GM12864 (cell line): ENCODE measurements at regions not wholly inside any gene's neighbourhood (a gene's known extent, or its start where the extent isn't known, plus 50 kb on each side); places are given as distances from the start of the nearest gene placed in this dataset.

Source experiments
- DNase-seq: peaks from one replicate; pipeline ENCODE4 v3.0.0-alpha.2; 2011; ENCODE audit warnings: low read depth
- H3K4me3 ChIP-seq: 2 replicates; pipeline ENCODE4 v1.5.1; 2011; ENCODE audit warnings: mild to moderate bottlenecking, low read depth, low read length, control low read depth
- TF ChIP-seq, protein P1 (sequence below): IDR thresholded peaks from 2 replicates; pipeline ENCODE4 v1.5.1; 2011; ENCODE audit warnings: low read depth, mild to moderate bottlenecking, moderate library complexity, low read length, control low read depth, inconsistent platforms; ENCODE audit errors: missing control alignments

DNA sequence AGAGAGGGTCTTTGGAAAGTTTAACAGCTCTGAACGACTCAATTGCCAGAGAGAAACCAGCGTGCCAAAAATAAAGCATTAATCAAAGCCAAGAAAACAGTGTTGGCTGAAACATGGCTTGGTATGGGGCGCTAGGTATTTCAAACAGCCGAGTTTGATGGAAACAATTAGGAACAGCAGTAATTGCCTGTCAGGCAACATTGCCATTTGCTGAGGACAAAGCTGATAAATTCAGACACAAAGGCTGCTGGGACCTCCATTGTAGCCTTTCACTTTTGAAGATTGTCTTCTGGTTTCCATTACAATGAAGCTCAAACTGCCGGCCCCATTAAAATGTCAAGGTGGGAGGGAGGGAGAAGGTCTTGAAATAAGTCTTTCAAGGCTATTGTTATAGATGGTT lies 125.4 kb upstream of the SPDL1 start:
- DNase-seq, result no peak
- H3K4me3 ChIP-seq, result no peak overlapping the region
- TF ChIP-seq, protein P1, sequence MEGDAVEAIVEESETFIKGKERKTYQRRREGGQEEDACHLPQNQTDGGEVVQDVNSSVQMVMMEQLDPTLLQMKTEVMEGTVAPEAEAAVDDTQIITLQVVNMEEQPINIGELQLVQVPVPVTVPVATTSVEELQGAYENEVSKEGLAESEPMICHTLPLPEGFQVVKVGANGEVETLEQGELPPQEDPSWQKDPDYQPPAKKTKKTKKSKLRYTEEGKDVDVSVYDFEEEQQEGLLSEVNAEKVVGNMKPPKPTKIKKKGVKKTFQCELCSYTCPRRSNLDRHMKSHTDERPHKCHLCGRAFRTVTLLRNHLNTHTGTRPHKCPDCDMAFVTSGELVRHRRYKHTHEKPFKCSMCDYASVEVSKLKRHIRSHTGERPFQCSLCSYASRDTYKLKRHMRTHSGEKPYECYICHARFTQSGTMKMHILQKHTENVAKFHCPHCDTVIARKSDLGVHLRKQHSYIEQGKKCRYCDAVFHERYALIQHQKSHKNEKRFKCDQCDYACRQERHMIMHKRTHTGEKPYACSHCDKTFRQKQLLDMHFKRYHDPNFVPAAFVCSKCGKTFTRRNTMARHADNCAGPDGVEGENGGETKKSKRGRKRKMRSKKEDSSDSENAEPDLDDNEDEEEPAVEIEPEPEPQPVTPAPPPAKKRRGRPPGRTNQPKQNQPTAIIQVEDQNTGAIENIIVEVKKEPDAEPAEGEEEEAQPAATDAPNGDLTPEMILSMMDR, result no peak

DNA sequence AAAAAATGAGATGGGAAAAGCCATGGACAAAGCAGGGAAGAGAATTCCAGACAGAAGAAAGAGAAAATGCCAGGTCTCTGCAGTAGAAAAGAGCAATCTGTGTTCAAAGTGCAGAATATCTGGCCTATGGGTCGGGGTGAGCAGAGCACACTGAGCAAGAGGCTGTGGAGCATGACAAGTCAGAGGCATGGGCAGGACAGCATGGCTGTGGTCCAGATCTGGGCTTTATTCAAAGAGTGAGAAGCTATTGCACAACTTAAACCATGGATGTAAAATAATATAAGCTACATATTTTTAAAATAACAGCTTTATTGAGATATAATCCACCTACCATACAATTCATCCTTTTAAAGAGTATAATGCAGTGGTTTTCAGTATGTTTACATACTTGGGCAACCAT lies 133.1 kb upstream of the SPDL1 start:
- TF ChIP-seq, protein P1, result no peak
- no peak overlapping the region for H3K4me3 ChIP-seq

DNA sequence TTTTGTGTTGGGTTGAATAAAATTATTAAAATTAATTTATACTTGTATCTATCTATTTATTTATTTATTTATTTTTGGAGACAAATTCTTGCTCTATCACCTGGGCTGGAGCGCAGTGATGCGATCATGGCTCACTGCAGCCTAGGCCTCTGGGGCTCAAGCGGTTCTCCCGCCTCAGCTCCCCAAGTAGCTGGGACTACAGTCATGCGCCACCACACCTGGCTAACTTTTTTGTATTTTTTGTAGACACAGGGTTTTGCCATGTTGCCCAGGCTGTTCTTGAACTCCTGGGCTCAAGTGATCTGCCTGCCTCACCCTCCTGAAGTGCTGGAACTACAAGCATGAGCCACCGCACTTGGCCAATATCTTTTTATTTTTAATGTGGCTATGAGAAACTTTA lies 134.7 kb upstream of the SPDL1 start:
- no peak for DNase-seq
- TF ChIP-seq, protein P1, result no peak

More for the DNA sequence above, 133.1 kb upstream of the SPDL1 start:
- DNase-seq, result no peak

DNA sequence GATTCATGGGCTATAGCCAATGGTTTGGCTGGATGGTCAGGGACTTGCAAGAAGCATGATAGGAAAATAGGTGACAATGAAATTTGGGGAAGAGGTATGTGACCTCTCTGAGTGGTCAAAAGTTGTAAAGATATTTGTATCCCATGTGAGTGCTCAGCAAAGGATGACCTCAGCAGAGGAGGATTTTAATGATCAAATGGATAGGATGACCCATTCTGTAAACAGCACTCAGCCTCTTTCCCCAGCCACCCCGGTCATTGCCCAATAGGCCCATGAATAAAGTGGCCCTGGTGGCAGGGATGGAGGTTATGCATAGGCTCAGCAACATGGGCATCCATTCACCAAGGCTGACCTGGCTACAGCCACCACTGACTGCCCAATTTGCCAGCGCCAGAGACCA lies 138.4 kb upstream of the SPDL1 start:
- no peak overlapping the region for H3K4me3 ChIP-seq
- TF ChIP-seq, protein P1, result no peak
- no peak for DNase-seq

More for the DNA sequence above, 134.7 kb upstream of the SPDL1 start:
- H3K4me3 ChIP-seq, result no peak overlapping the region

DNA sequence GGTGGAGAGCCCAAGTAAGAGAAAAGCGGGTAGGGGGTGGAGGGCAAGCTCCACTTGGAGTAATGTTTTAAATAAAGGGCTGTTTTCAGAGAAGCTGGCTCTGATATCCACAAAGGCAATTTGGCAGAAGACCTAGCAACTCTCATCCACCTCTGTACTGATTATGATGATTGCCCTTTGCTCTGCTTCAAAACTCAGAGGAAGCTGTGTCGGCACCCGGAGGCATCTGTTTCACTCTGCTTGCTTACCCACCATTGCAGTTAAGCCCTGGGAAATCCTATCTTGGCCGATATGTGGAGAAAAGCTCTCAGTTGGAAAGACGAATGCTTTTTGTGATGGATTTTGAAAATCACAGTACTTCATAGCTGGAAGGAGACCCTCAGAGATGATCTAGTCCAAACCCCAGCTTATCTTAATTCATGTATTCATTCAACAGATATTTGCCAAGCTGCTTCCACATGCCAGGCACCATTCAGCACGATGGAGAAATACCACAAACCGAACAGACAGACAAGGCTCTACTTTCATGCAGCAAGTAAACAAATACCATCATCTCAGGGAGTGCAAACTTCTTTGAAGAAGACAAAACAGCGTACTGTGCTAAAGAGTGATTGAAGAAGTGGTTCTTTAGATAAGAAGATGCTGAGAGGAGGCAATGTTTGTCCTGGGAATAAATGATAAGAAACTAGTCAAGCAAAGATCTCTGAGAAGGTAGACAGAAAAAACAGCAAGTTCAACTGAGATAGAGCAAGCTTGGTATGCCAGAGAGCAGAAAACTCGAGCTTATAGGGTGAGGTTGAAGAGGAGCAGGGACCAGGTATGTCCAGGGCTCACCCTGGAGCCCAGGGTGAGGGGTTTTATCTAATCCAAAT lies 140.4 kb upstream of the SPDL1 start:
- DNase-seq, result no peak
- H3K4me3 ChIP-seq, result no peak overlapping the region
- TF ChIP-seq, protein P1, result no peak

DNA sequence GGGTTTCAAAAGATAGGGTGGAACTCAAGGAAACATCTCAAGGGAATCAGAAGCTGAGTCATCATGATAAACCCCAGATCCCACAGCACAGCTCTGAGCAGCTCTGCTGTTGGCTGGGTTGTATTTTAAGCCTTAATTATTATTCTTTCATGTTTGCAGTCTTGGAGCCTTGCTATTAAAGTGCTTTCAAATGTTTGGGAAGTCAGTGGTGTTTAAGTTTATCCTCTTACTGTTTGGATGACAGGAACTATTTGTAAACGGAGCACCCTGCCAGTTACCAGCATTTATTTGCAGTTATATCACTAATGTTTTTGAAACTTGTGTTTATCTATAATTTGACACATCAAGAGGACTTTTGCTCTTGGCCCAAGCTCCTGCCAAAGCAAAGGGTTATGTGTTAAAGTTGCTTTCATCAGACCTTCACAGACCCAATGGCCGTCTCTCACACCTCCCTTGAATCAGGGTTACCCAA lies 141.1 kb upstream of the SPDL1 start:
- TF ChIP-seq, protein P1, result no peak
- no peak overlapping the region for H3K4me3 ChIP-seq
- DNase-seq, result no peak
